GM12878 (cell line): ENCODE measurements at regions not wholly inside any gene's neighbourhood (a gene's known extent, or its start where the extent isn't known, plus 50 kb on each side); places are given as distances from the start of the nearest gene placed in this dataset.

Experiments
- ATAC-seq: fragments of 200-7000 bp; cut with Tn5 transposase; 3 replicates; pipeline ENCODE4 v1.9.1; 2020; ENCODE audit warnings: mild to moderate bottlenecking, moderate library complexity
- BruUV-seq: library from RNA; stranded (reverse); fragments of 400-500 nt; replicated peaks from 2 replicates; lab custom pipeline; 2021; lab: Mats Ljungman, UMichigan
- CTCF ChIA-PET: fragments of 300-600 bp; sonication (Branson Sonifier 250); formaldehyde crosslinking; extraction: SDS; loops from one replicate; lab custom pipeline; 2021; ENCODE audit warnings: inconsistent platforms; lab: Yijun Ruan, JAX
- POLR2A ChIA-PET: fragments of 350-600 bp; formaldehyde crosslinking; extraction: SDS; loops from one replicate; lab custom pipeline; 2021; ENCODE audit warnings: inconsistent platforms; lab: Charles Lee
- RAD21 ChIA-PET: fragments of 300-600 bp; sonication (Branson Sonifier 250); formaldehyde crosslinking; loops from one replicate; lab custom pipeline; 2023; ENCODE audit warnings: antibody characterized with exemption; ENCODE audit not compliant: unreplicated experiment; lab: Charles Lee
- SMC1A ChIA-PET: fragments of 300-600 bp; sonication (Branson Sonifier 250); formaldehyde crosslinking; loops from one replicate; lab custom pipeline; 2023; ENCODE audit not compliant: unreplicated experiment, uncharacterized antibody; lab: Charles Lee
- DNase-seq: peaks from one replicate; pipeline ENCODE4 v3.0.0-alpha.2; 2011; ENCODE audit warnings: low read depth, low spot score
- FAIRE-seq: peaks from 3 replicates; lab custom pipeline; 2011; peaks lifted over from hg19 to GRCh38; lab: Jason Lieb, UNC
- H2AFZ ChIP-seq: 2 replicates; pipeline ENCODE4 v1.6.0; 2011; ENCODE audit warnings: low read depth, low read length, control low read depth; ENCODE audit not compliant: control insufficient read depth
- H3K27ac ChIP-seq: 2 replicates; pipeline ENCODE4 v1.5.1; 2011; ENCODE audit warnings: control low read depth; ENCODE audit not compliant: control insufficient read depth, insufficient read depth
- H3K27me3 ChIP-seq, 2 experiments: replicated peaks in 1 of 2; 2 replicates each; pipeline versions ENCODE4 v1.6.0 to v1.6.1; 2011; ENCODE audit warnings: low read length in 1 of 2; ENCODE audit not compliant: control insufficient read depth in 2 of 2, insufficient read depth in 2 of 2
- H3K36me3 ChIP-seq, 2 experiments: 2 replicates each; pipeline ENCODE4 v1.5.1; 2011; ENCODE audit warnings: low read length in 1 of 2; ENCODE audit not compliant: control insufficient read depth in 2 of 2, insufficient read depth in 2 of 2
- H3K4me1 ChIP-seq: 2 replicates; pipeline ENCODE4 v1.6.1; 2011; ENCODE audit warnings: mild to moderate bottlenecking, low read length, moderate library complexity, mixed read lengths; ENCODE audit not compliant: control insufficient read depth, insufficient read depth
- H3K4me2 ChIP-seq: 2 replicates; pipeline ENCODE4 v1.6.0; 2011; ENCODE audit warnings: control low read depth; ENCODE audit not compliant: control insufficient read depth, insufficient read depth
- H3K4me3 ChIP-seq: fragments of 200-600 bp; sonication (generic); 2 replicates; pipeline ENCODE4 v1.5.1; 2016
- H3K79me2 ChIP-seq: 2 replicates; pipeline ENCODE4 v1.6.0; 2011; ENCODE audit warnings: low read length; ENCODE audit not compliant: control insufficient read depth, insufficient read depth
- H3K9ac ChIP-seq: 2 replicates; pipeline ENCODE4 v1.8.0; 2011; ENCODE audit warnings: low read length, control low read depth, mixed read lengths; ENCODE audit not compliant: control insufficient read depth, insufficient read depth
- H3K9me3 ChIP-seq: replicated peaks from 3 replicates; pipeline ENCODE4 v1.5.1; 2011; ENCODE audit warnings: mild to moderate bottlenecking, low read length; ENCODE audit not compliant: control insufficient read depth, insufficient read depth
- H4K20me1 ChIP-seq: 2 replicates; pipeline ENCODE4 v1.6.0; 2011; ENCODE audit not compliant: control insufficient read depth, insufficient read depth
- BMI1 ChIP-seq: fragments of 450-650 bp; IDR thresholded peaks from 2 replicates; pipeline ENCODE4 v1.6.1; 2016; ENCODE audit warnings: mild to moderate bottlenecking, moderate library complexity, borderline replicate concordance
- EGR1 ChIP-seq, 2 experiments: IDR thresholded peaks; 1 replicate in 1 of 2; 2 replicates in 1 of 2; pipeline ENCODE4 v1.6.1; 2011 to 2012; ENCODE audit warnings: low read depth in 2 of 2, low read length in 2 of 2, borderline replicate concordance in 1 of 2, mild to moderate bottlenecking in 1 of 2, moderate library complexity in 1 of 2
- ELK1 ChIP-seq: IDR thresholded peaks from 2 replicates; pipeline ENCODE4 v1.6.1; 2012; ENCODE audit warnings: low read depth, low read length, improper control_type of control experiment
- ETV6 ChIP-seq, 2 experiments: fragments of 450-650 bp in 1 of 2; IDR thresholded peaks in 1 of 2; conservative IDR thresholded peaks in 1 of 2; 2 replicates each; pipeline ENCODE4 v1.6.1; 2014; ENCODE audit warnings: antibody characterized with exemption in 1 of 2, borderline replicate concordance in 1 of 2, low read depth in 1 of 2, mild to moderate bottlenecking in 1 of 2, moderate library complexity in 1 of 2
- HDGF ChIP-seq: fragments of 450-650 bp; IDR thresholded peaks from 2 replicates; pipeline ENCODE4 v1.6.1; 2016; ENCODE audit warnings: antibody characterized with exemption
- JUND ChIP-seq: IDR thresholded peaks from 2 replicates; pipeline ENCODE4 v1.6.1; 2012; ENCODE audit warnings: low read depth, mild to moderate bottlenecking, low read length, improper control_type of control experiment, moderate library complexity
- MEF2B ChIP-seq: fragments of 450-650 bp; IDR thresholded peaks from 2 replicates; pipeline ENCODE4 v1.6.1; 2018; ENCODE audit warnings: mild to moderate bottlenecking, moderate library complexity; ENCODE audit not compliant: partially characterized antibody, poor library complexity, severe bottlenecking
- NRF1 ChIP-seq: conservative IDR thresholded peaks from 2 replicates; pipeline ENCODE4 v1.6.1; 2011; ENCODE audit warnings: mild to moderate bottlenecking, low read depth, low read length, improper control_type of control experiment
- PAX5 ChIP-seq: IDR thresholded peaks from 2 replicates; pipeline ENCODE4 v1.6.1; 2011; ENCODE audit warnings: low read depth, low read length, borderline replicate concordance
- POLR2AphosphoS2 ChIP-seq: IDR thresholded peaks from 2 replicates; pipeline ENCODE4 v1.6.1; 2011; ENCODE audit warnings: low read depth, mild to moderate bottlenecking, low read length, improper control_type of control experiment, moderate library complexity
- POLR2AphosphoS5 ChIP-seq: IDR thresholded peaks from 2 replicates; pipeline ENCODE4 v1.6.1; 2011; ENCODE audit warnings: mild to moderate bottlenecking, low read length, inconsistent platforms
- RUNX3 ChIP-seq: IDR thresholded peaks from 2 replicates; pipeline ENCODE4 v1.6.1; 2012; ENCODE audit warnings: low read length, inconsistent platforms
- SPI1 ChIP-seq: IDR thresholded peaks from 2 replicates; pipeline ENCODE4 v1.6.1; 2011; ENCODE audit warnings: low read depth, mild to moderate bottlenecking, low read length, moderate library complexity, borderline replicate concordance; ENCODE audit not compliant: insufficient read depth
- TBL1XR1 ChIP-seq: IDR thresholded peaks from 2 replicates; pipeline ENCODE4 v1.6.1; 2012; ENCODE audit warnings: low read depth, low read length, improper control_type of control experiment
- YY1 ChIP-seq: IDR thresholded peaks from 2 replicates; pipeline ENCODE4 v1.6.1; 2011; ENCODE audit warnings: low read depth, mild to moderate bottlenecking, low read length
- WGBS: methylation state at CpG from one replicate; pipeline ENCODE4 v1.1.6; 2016; ENCODE audit warnings: low lambda C conversion rate; ENCODE audit not compliant: insufficient replicate concordance, insufficient coverage; ENCODE audit errors: missing lambda C conversion rate; 5-methylcytosine and 5-hydroxymethylcytosine counted together
- in situ Hi-C: fragments of 300-500 bp; cut with MboI; formaldehyde crosslinking; loops from 9 replicates; pipeline ENCODE4 v1.14.3; 2018; ENCODE audit warnings: mixed read lengths
- intact Hi-C: fragments of 100-400 bp; cut with micrococcal nuclease; formaldehyde crosslinking; loops from one replicate; pipeline ENCODE4 v1.14.2; 2022; ENCODE audit not compliant: unreplicated experiment
- TF ChIP-seq, protein P1 (sequence below): fragments of 450-650 bp; IDR thresholded peaks from 2 replicates; pipeline ENCODE4 v1.6.1; 2017; ENCODE audit warnings: mild to moderate bottlenecking, low read depth, inconsistent platforms; ENCODE audit not compliant: poor library complexity, severe bottlenecking
- TF ChIP-seq, protein P2 (sequence below): IDR thresholded peaks from 2 replicates; pipeline ENCODE4 v1.6.1; 2011; ENCODE audit warnings: borderline replicate concordance, low read depth, mild to moderate bottlenecking, moderate library complexity, low read length; ENCODE audit not compliant: insufficient read depth, poor library complexity, severe bottlenecking
- TF ChIP-seq, protein P3 (sequence below): IDR thresholded peaks from 2 replicates; pipeline ENCODE4 v1.6.1; 2011; ENCODE audit warnings: borderline replicate concordance, low read depth, mild to moderate bottlenecking, moderate library complexity, mixed read lengths, low read length; ENCODE audit not compliant: insufficient read depth; ENCODE audit errors: extremely low read length

DNA sequence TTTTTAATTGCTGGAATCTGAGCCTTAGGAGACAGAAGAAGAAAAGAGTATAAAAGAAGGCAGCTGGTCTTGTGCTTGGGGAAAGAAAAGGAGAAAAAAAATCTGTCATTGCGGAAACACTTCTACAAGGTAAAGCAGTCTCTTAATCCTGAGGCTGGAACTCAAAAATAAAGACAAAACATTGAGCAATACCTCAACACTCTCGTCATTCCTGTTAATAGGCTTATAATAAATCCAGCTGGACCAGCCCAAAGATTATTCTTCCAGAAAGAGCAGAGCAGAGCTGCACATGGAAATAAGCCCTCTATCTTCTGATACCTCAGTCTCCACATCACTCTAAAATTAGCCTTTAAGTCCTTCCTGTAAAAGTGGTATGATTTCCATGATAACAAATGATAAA is 62.0 kb upstream of the HIVEP1 start:
- intact Hi-C loops: no loop called here
- FAIRE-seq: no peak
- Histone ChIP-seq H3K27ac (no peak overlapping the region), H3K36me3 (no peaks in the 10 kb centered on the region), H4K20me1 (no peaks in the 10 kb centered on the region), H3K4me2 (no peak overlapping the region), H3K9ac (no peak overlapping the region), H3K9me3 (no peaks in the 10 kb centered on the region), H3K79me2 (no peaks in the 10 kb centered on the region), H3K27me3 (no peaks in the 10 kb centered on the region), H2AFZ (no peak overlapping the region), H3K4me1 (no peaks in the 10 kb centered on the region), H3K4me3 (no peak overlapping the region)
- no peak for ATAC-seq
- 85% methylated on average over 2 of the region's 2 CpGs for WGBS
- ChIA-PET RAD21 (no interaction called here), POLR2A (no interaction called here), CTCF (interaction anchor here (0.6 kb wide), 1 partner anchor 196 kb away, joined by 3 read pairs; no protein-coding TSS in a partner anchor), SMC1A (interaction anchor here (0.7 to 1.6 kb wide), 4 partner anchors 16 to 1337 kb away, joined by 3 to 5 read pairs (median 3); partner anchors contain the start of gene EDN1)
- no peak for DNase-seq
- BruUV-seq: no TSS peak
- in situ Hi-C loops: no loop called here
- no peak for TF ChIP-seq SPI1
- no peak for TF ChIP-seq TBL1XR1
- no peak for TF ChIP-seq POLR2AphosphoS5
- TF ChIP-seq EGR1 (IDR thresholded peaks at IDR 0.05; ENCODE audit: borderline replicate concordance in 1 of 2, low read depth in 2 of 2, low read length in 2 of 2): no peak
- no peak for TF ChIP-seq YY1
- no peak for TF ChIP-seq NRF1
- no peak for TF ChIP-seq BMI1
- no peak for TF ChIP-seq POLR2AphosphoS2
- TF ChIP-seq, protein P1, sequence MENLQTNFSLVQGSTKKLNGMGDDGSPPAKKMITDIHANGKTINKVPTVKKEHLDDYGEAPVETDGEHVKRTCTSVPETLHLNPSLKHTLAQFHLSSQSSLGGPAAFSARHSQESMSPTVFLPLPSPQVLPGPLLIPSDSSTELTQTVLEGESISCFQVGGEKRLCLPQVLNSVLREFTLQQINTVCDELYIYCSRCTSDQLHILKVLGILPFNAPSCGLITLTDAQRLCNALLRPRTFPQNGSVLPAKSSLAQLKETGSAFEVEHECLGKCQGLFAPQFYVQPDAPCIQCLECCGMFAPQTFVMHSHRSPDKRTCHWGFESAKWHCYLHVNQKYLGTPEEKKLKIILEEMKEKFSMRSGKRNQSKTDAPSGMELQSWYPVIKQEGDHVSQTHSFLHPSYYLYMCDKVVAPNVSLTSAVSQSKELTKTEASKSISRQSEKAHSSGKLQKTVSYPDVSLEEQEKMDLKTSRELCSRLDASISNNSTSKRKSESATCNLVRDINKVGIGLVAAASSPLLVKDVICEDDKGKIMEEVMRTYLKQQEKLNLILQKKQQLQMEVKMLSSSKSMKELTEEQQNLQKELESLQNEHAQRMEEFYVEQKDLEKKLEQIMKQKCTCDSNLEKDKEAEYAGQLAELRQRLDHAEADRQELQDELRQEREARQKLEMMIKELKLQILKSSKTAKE: no peak
- TF ChIP-seq, protein P2, sequence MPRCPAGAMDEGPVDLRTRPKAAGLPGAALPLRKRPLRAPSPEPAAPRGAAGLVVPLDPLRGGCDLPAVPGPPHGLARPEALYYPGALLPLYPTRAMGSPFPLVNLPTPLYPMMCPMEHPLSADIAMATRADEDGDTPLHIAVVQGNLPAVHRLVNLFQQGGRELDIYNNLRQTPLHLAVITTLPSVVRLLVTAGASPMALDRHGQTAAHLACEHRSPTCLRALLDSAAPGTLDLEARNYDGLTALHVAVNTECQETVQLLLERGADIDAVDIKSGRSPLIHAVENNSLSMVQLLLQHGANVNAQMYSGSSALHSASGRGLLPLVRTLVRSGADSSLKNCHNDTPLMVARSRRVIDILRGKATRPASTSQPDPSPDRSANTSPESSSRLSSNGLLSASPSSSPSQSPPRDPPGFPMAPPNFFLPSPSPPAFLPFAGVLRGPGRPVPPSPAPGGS: no peak
- TF ChIP-seq, protein P3, sequence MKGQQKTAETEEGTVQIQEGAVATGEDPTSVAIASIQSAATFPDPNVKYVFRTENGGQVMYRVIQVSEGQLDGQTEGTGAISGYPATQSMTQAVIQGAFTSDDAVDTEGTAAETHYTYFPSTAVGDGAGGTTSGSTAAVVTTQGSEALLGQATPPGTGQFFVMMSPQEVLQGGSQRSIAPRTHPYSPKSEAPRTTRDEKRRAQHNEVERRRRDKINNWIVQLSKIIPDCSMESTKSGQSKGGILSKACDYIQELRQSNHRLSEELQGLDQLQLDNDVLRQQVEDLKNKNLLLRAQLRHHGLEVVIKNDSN: no peak
- no peak for TF ChIP-seq ELK1
- no peak for TF ChIP-seq ETV6 (conservative IDR thresholded peaks at IDR 0.05 in 1 of 2, IDR thresholded peaks at IDR 0.05 in 1 of 2; ENCODE audit: borderline replicate concordance in 1 of 2, low read depth in 1 of 2)
- TF ChIP-seq PAX5: no peak
- TF ChIP-seq RUNX3: no peak
- TF ChIP-seq HDGF: no peak
- TF ChIP-seq MEF2B: no peak
- TF ChIP-seq JUND: no peak
